ENCODE measurements at regions not wholly inside any gene's neighbourhood (a gene's known extent, or its start where the extent isn't known, plus 50 kb on each side); places are given as distances from the start of the nearest gene placed in this dataset.

GRCh38 chr6:150299873-150300485, 68.8 kb upstream of the IYD start:
- Mint-ChIP-seq H3K4me3 (no peak overlapping the region), H3K4me1 (peaks cover 29% of the 10 kb centered on the region), H3K36me3 (ENCODE audit: low read depth) (peaks cover 16% of the 10 kb centered on the region), H3K27me3 (ENCODE audit: low read depth, poor library complexity) (peaks cover 19% of the 10 kb centered on the region), H3K9me3 (peaks cover 29% of the 10 kb centered on the region), H3K27ac (no peak overlapping the region)
- TF ChIP-seq, protein P1, sequence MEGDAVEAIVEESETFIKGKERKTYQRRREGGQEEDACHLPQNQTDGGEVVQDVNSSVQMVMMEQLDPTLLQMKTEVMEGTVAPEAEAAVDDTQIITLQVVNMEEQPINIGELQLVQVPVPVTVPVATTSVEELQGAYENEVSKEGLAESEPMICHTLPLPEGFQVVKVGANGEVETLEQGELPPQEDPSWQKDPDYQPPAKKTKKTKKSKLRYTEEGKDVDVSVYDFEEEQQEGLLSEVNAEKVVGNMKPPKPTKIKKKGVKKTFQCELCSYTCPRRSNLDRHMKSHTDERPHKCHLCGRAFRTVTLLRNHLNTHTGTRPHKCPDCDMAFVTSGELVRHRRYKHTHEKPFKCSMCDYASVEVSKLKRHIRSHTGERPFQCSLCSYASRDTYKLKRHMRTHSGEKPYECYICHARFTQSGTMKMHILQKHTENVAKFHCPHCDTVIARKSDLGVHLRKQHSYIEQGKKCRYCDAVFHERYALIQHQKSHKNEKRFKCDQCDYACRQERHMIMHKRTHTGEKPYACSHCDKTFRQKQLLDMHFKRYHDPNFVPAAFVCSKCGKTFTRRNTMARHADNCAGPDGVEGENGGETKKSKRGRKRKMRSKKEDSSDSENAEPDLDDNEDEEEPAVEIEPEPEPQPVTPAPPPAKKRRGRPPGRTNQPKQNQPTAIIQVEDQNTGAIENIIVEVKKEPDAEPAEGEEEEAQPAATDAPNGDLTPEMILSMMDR (IDR thresholded peaks at IDR 0.05): no peak
- no peak for DNase-seq

DNA sequence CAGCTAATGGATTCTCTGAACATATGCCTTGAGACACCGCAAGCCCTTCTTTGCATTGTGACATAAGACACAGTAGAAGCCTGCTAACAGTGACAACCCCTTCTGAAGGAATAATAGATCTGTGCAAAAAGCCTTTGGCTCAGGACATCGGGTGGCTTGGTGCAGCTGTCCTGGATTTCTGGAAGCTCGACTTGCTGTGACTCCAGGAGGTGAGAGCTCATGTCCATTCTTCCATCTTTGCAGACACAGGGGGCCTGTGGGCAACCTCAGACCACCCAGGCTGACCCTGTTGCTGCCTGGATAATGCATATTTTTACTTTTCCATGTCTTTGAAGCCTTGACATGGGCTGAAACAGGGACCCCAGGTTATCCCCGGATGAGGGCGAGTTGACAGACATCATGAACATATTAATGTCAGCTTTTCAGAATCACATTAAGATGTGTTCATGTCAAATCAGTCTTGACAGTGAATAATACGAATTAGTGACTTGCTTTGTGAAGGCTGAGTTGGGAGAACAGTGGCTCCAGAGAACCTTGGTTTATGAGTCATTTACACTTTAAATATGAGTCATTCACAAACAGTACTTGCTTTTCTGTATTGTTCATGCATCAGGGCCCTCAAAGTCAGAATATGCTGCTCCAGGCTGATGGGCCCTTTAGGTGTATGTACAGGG, 66.8 kb upstream of the IYD start:
- peaks cover 10% of the 10 kb centered on the region for H3K36me3 Mint-ChIP-seq (ENCODE audit: low read depth)
- TF ChIP-seq, protein P1 (IDR thresholded peaks at IDR 0.05): no peak
- no peak for DNase-seq
- H3K9me3 Mint-ChIP-seq: peaks cover 17% of the 10 kb centered on the region
- H3K27ac Mint-ChIP-seq: no peak overlapping the region
- H3K4me1 Mint-ChIP-seq: peaks cover 34% of the 10 kb centered on the region
- no peak overlapping the region for H3K4me3 Mint-ChIP-seq
- peaks cover 21% of the 10 kb centered on the region for H3K27me3 Mint-ChIP-seq (ENCODE audit: low read depth, poor library complexity)

DNA sequence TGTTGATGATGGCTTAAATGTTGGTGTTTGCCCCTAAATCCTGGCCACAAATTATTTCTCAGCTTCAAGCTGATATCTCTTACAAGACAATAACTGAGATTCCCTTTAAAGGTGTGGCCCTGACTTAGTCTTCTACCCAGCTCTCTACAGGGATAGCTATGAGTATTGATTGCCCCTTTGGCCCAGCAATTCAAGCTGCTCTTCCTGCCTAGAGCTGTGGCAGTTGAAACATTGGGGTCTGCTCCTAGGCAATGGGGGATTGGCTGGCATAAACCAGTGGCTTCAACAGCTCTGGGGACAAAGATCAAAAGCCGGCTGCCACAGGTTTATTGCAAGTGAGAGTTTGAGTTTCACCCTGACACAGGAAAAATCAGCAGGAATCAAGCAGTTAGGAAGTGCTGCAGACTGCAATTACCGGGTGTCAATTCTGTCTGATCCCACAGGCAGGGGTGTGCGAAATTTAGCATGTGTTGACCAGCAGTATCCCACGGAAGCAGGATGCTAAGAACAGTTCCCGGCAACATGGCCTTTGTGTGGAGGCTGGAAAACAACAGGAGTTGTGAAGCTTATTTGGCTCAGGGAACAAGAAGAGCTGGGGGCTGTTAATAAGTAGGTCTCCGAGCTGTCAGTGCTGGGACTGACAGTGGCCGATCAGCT, 66.2 kb upstream of the IYD start:
- H3K27me3 Mint-ChIP-seq (ENCODE audit: low read depth, poor library complexity): peaks cover 18% of the 10 kb centered on the region
- no peak overlapping the region for H3K27ac Mint-ChIP-seq
- peaks cover 6% of the 10 kb centered on the region for H3K36me3 Mint-ChIP-seq (ENCODE audit: low read depth)
- TF ChIP-seq, protein P1 (IDR thresholded peaks at IDR 0.05): no peak
- peaks cover 10% of the 10 kb centered on the region for H3K9me3 Mint-ChIP-seq
- DNase-seq: no peak
- no peak overlapping the region for H3K4me3 Mint-ChIP-seq
- H3K4me1 Mint-ChIP-seq: peaks cover 34% of the 10 kb centered on the region

DNA sequence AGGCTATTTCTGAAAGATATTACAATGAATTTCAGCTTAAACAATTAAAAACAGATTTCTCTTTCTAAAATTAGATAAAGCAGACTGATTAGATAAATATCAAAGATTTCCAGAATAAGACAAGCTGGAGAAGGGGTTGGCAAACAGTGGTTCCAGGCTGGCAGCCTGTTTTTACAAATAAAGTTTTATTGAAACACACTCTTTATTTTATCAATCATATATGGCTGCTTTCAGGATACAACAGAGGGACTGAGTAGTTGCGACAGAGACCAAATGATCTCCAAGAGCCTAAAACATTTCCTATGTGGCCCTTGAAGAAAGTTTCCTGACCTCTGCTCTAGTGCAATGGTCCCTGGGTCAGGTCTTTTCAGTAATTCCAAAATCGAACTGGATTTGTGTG, 65.6 kb upstream of the IYD start:
- Mint-ChIP-seq H3K9me3 (peaks cover 4% of the 10 kb centered on the region), H3K36me3 (ENCODE audit: low read depth) (no peaks in the 10 kb centered on the region), H3K4me1 (peaks cover 34% of the 10 kb centered on the region), H3K4me3 (no peak overlapping the region), H3K27ac (no peak overlapping the region), H3K27me3 (ENCODE audit: low read depth, poor library complexity) (peaks cover 18% of the 10 kb centered on the region)
- DNase-seq: no peak
- TF ChIP-seq, protein P1 (IDR thresholded peaks at IDR 0.05): no peak

- Mint-ChIP-seq H3K4me1 (peaks cover 34% of the 10 kb centered on the region), H3K9me3 (no peaks in the 10 kb centered on the region), H3K27me3 (ENCODE audit: low read depth, poor library complexity) (peaks cover 18% of the 10 kb centered on the region), H3K27ac (no peak overlapping the region), H3K4me3 (no peak overlapping the region), H3K36me3 (ENCODE audit: low read depth) (no peaks in the 10 kb centered on the region)
- DNase-seq: no peak
- TF ChIP-seq, protein P1 (IDR thresholded peaks at IDR 0.05): no peak
Observed at GRCh38 chr6:150304429-150304828, 64.4 kb upstream of the IYD start.
